Thymus (tissue), 11 donors: ENCODE measurements at regions not wholly inside any gene's neighbourhood (a gene's known extent, or its start where the extent isn't known, plus 50 kb on each side); places are given as distances from the start of the nearest gene placed in this dataset.

Experiments
- DNase-seq, 9 donors: peaks; one replicate each; pipeline ENCODE4 v3.0.0-alpha.2; 2013; ENCODE audit warnings: low spot score in 9 of 9, low read depth in 6 of 9, missing footprints in 1 of 9
- H3K27ac ChIP-seq, 2 donors: one replicate each; pipeline ENCODE4 v1.5.1; 2013; ENCODE audit warnings: control low read depth in 1 of 2, low read depth in 1 of 2, low read length in 1 of 2, mild to moderate bottlenecking in 1 of 2, moderate library complexity in 1 of 2
- H3K27me3 ChIP-seq, 2 donors: one replicate each; pipeline ENCODE4 v1.5.1; 2013; ENCODE audit warnings: low read length in 1 of 2; ENCODE audit not compliant: control insufficient read depth in 2 of 2, insufficient read depth in 1 of 2
- H3K36me3 ChIP-seq, 2 donors: one replicate each; pipeline ENCODE4 v1.5.1; 2013; ENCODE audit warnings: low read length in 1 of 2, mild to moderate bottlenecking in 1 of 2, moderate library complexity in 1 of 2; ENCODE audit not compliant: control insufficient read depth in 2 of 2, insufficient read depth in 2 of 2
- H3K4me1 ChIP-seq, 2 donors: one replicate each; pipeline ENCODE4 v1.5.1; 2013; ENCODE audit warnings: low read length in 2 of 2; ENCODE audit not compliant: control insufficient read depth in 2 of 2, insufficient read depth in 2 of 2
- H3K4me3 ChIP-seq, 2 donors: one replicate each; pipeline ENCODE4 v1.5.1; 2013; ENCODE audit warnings: low read length in 2 of 2, control low read depth in 1 of 2, mild to moderate bottlenecking in 1 of 2
- H3K9me3 ChIP-seq, 2 donors: one replicate each; pipeline ENCODE4 v1.5.1; 2013; ENCODE audit warnings: low read length in 1 of 2, mild to moderate bottlenecking in 1 of 2; ENCODE audit not compliant: control insufficient read depth in 2 of 2, insufficient read depth in 1 of 2
- WGBS: extraction: QIAGEN DNeasy Blood & Tissue Kit; methylation state at CpG from one replicate; pipeline ENCODE4 v1.1.7; 2013; 5-methylcytosine and 5-hydroxymethylcytosine counted together
- donor health status: healthy.

DNA sequence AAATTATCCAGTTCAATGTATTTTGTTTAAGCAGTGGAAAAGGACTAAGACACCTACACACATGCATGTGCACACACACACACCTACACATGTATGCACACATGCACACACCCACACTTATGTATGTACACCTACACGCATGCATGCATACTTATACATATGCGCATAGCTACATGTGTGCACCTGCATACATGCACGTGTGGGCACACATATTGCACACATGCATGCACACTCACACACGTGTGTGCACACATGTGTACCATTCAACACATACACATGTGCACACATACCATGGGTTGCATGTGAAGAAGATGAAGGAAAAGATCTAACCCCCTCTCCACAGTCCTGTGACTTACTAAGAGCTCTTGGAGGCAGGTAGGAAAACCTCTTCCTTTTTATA is 122.0 kb upstream of the MAFB start:
- H3K4me3 ChIP-seq = no peak overlapping the region
- H3K4me1 ChIP-seq = no peaks in the 10 kb centered on the region
- no peak overlapping the region for H3K27ac ChIP-seq
- no peak for DNase-seq
- no peaks in the 10 kb centered on the region for H3K36me3 ChIP-seq
- WGBS = 97% methylated on average over 4 of the region's 4 CpGs
- no peaks in the 10 kb centered on the region for H3K27me3 ChIP-seq
- no peaks in the 10 kb centered on the region for H3K9me3 ChIP-seq

DNA sequence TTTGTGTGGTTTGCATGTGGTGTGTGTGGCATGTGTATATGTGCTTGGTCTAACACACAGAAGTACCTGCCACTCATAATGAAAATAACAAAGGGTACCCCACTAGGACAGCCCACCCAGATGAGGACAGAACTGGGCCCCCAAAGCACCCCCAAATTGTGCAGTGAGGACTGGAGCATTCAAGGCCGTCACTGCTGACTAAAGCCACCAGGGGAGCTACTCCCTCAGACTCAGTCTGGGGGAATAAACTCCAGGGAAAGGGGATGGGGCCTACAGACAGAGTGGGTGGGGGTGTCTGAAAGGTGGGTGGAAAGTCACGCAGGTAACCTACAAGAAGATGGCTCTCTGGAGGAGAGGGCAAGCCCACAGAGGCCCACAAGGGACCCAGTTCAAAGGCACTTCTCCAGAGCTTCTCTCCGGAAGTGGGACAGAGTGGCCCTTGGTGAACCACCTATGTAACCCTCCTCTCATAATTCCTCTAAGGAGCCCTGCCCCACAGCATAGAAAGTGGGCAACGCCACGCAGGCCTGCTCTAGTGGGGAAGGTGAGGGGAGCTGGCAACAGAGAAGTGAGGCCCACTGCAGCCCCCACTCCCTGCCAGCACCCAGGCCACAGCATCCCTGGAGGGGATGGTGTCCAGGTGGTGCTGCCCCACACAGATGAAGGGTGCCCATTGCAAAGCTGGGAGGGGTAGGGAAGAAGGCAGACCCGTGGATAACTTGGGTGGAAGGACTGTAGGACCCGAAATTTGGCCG is 122.8 kb upstream of the MAFB start:
- Histone ChIP-seq H3K4me3 (no peak overlapping the region), H3K4me1 (no peaks in the 10 kb centered on the region), H3K9me3 (no peaks in the 10 kb centered on the region), H3K36me3 (no peaks in the 10 kb centered on the region), H3K27me3 (no peaks in the 10 kb centered on the region), H3K27ac (no peak overlapping the region)
- no peak for DNase-seq
- WGBS = 96% methylated on average over 8 of the region's 8 CpGs

DNA sequence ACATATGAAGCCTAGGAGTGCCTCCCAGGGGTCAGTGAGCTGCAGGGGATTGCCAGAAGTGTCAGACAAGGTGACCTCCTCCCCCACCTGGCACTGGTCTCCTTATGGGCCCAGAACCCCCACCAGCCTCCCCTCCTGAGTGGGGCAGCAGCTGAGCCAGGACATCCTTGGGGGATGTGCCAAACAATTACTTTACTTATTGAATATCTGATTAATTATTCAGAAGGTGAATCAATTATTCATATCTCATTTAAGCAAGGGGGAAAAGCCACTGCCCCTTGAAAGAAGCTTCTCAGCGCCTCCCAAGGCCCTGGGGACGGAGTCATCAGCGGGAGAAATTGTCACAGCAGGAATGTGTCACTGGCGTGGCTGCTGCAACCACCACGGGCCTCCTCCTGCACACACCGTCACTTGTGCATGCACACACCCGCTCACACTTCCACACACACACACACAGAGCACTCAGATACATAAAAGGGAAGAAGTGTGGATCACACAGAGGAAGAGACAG is 123.4 kb upstream of the MAFB start:
- no peak overlapping the region for H3K27ac ChIP-seq
- 96% methylated on average over 7 of the region's 7 CpGs for WGBS
- H3K36me3 ChIP-seq = no peaks in the 10 kb centered on the region
- H3K4me3 ChIP-seq = no peak overlapping the region
- H3K27me3 ChIP-seq = no peaks in the 10 kb centered on the region
- H3K9me3 ChIP-seq = no peaks in the 10 kb centered on the region
- no peak for DNase-seq
- H3K4me1 ChIP-seq = no peaks in the 10 kb centered on the region

DNA sequence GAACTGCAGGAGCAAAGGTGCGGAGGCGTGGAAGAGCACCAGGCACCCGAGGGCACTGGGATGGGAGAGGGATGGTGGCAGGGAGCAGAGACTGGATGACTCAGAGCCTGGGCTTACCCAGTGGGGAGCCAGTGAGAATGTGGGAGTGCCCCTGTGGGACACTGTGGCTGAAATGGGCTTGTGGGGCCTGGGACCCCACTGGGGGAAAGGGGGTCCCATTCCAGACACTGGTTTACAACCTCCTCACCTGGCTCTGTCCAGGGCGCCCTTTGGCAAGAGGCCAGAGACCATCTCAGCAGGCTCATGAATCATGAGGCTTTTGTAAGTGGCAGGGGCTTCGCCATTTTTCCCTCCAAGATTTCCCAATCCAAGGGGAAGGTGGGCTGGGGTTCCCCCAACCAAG is 124.0 kb upstream of the MAFB start:
- Histone ChIP-seq H3K4me1 (no peaks in the 10 kb centered on the region), H3K27ac (no peak overlapping the region), H3K36me3 (no peaks in the 10 kb centered on the region), H3K4me3 (no peak overlapping the region), H3K9me3 (no peaks in the 10 kb centered on the region), H3K27me3 (no peaks in the 10 kb centered on the region)
- no peak for DNase-seq
- WGBS = 93% methylated on average over 5 of the region's 5 CpGs

DNA sequence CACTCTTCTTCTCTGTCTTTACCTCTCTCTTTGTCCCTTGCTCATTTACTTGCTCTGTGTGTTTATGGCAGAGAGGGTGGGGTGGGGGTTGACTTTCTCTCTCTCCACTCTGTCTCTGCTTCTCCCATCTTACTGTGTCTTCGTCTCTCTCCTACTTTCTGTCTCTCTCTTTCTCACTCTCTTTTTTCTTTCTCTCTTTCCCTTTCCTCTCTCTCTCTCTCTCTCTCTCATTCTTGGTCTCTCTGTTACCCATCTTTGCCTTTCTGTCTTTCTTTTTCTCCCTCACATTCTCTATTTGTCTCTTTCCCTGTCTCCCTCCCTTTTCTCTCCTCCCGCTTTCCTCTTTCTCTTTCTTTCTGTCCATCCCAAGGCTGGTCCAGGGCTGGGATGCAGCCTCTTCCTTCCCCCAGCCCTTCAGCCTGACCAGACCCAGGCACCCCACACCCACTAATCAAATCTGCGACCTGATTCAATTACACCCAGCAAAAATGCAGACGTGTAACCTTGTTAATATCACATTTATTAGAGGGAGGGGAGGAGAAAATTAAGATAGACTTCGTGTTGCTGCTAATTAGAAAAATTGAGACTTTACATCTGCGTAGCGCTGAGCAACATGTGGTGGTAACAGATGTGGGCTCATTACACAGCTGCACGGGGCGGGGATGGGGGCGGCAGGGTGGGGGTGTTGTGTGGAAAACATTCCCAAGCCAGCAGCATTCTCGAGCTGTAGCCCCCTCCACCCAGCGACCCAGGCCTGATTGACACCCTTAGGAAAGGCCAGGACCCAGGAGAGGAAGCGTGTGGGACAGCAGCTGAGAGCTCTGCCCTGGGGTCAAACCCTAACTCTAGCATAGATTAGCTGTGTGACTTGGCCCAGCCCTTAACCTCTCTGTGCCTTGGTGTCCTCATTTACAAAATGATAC is 124.9 kb upstream of the MAFB start:
- no peaks in the 10 kb centered on the region for H3K9me3 ChIP-seq
- H3K4me3 ChIP-seq = no peak overlapping the region
- H3K27me3 ChIP-seq = no peaks in the 10 kb centered on the region
- WGBS = 88% methylated on average over 13 of the region's 13 CpGs
- H3K4me1 ChIP-seq = no peaks in the 10 kb centered on the region
- DNase-seq = no peak
- no peaks in the 10 kb centered on the region for H3K36me3 ChIP-seq
- H3K27ac ChIP-seq = no peak overlapping the region

DNA sequence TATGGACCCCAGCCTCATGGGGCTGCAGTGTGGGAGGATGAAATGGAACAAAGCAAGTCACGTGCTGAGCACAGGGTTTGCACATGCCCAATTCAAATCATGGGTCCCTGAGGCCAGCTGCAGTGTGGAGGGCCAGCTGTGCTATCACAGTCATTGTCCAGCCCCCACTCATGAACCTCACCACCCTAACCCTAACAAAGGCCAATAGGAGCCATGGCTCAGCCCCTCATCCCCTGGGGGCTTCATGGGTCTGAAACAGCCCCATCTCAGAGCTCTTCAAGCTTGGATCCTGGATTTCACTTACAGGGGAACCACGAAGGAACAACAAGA is 125.6 kb upstream of the MAFB start:
- no peaks in the 10 kb centered on the region for H3K9me3 ChIP-seq
- no peak for DNase-seq
- H3K27ac ChIP-seq = no peak overlapping the region
- WGBS = 90% methylated on average over 2 of the region's 2 CpGs
- no peak overlapping the region for H3K4me3 ChIP-seq
- H3K4me1 ChIP-seq = no peaks in the 10 kb centered on the region
- no peaks in the 10 kb centered on the region for H3K36me3 ChIP-seq
- no peaks in the 10 kb centered on the region for H3K27me3 ChIP-seq

DNA sequence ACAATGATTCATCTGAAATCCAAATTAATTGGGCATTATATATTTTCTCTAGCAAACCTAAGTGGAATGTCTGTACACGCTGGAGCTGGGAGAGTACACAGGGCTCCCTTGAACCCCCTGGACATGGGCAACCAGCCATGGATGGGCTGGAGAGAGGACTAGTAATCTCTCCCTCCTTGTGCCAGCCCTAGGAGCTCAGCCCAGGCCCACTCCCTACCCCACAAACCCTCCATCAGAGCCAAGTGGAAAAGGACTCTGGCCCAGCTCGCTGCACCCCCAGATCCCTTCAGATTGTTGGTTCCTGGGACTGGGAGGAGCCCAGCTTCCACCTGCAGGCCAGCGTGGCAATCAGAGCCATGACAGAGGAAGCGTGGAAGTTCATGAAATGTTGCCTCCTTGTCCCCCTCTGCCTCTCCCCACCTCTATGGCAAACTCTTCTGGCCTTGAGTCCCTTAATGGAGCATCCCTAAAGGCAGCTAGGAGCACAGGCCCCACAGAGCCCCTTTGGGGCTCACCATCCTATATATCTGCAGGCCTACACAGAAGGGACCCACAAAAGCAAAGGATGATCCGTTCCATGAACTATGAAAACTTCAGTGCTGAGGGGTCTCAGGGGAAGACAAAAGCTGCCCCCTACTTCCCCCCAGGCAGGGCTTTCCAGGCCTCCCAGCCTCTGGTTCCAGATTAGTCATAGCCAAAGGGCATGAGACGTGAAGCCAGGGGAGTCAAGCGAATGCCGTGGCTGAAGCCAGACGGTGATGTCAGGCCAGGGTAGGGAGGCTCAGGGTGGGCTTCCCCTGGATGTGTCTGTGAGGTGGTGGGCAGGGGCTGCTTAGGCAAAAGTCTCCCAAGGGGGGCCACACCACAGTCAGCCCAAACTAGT is 126.4 kb upstream of the MAFB start:
- Histone ChIP-seq H3K4me1 (no peaks in the 10 kb centered on the region), H3K9me3 (no peaks in the 10 kb centered on the region), H3K4me3 (no peak overlapping the region), H3K36me3 (no peaks in the 10 kb centered on the region), H3K27ac (no peak overlapping the region), H3K27me3 (no peaks in the 10 kb centered on the region)
- WGBS = 96% methylated on average over 9 of the region's 9 CpGs
- no peak for DNase-seq

DNA sequence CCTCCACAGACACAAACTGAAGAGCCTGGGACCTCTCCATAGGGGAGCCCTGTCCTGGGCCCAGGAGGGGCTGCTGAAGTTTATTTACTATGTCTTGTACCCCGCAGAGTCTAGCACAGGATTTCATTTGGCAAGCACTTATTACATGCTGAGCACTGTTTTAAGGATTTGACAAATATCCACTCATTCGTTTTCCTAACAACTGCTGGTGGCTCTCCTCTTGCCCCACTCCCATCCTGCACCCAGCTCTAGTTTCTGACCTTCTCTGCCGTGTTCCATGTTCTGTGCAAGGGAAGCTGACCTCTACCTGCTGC is 127.0 kb upstream of the MAFB start:
- no peak for DNase-seq
- H3K27me3 ChIP-seq = no peaks in the 10 kb centered on the region
- WGBS = 99% methylated on average over 3 of the region's 3 CpGs
- H3K27ac ChIP-seq = no peak overlapping the region
- no peaks in the 10 kb centered on the region for H3K4me1 ChIP-seq
- no peaks in the 10 kb centered on the region for H3K36me3 ChIP-seq
- H3K9me3 ChIP-seq = no peaks in the 10 kb centered on the region
- H3K4me3 ChIP-seq = no peak overlapping the region

DNA sequence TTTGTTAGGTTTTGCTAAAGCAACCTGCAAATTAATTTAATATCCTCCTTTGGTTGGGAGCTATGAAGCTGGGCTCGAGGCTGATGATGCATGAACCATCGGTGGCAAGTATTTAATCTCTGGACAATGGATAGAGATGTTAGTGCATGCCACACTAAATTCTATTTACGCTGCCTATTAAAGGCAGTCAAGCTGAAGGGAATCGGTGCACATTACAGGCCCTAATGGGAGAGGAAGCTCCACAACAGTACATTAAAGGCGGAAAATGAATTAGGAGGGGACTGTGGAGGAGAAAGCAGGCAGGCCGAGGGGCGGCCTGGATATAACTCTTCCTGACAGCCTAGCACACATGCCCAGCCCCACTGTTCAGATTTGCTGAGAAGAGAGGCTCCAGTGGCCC is 132.4 kb upstream of the MAFB start:
- H3K9me3 ChIP-seq = no peaks in the 10 kb centered on the region
- no peak overlapping the region for H3K27ac ChIP-seq
- no peaks in the 10 kb centered on the region for H3K36me3 ChIP-seq
- H3K27me3 ChIP-seq = no peaks in the 10 kb centered on the region
- H3K4me1 ChIP-seq = no peaks in the 10 kb centered on the region
- no peak overlapping the region for H3K4me3 ChIP-seq
- no peak for DNase-seq
- 96% methylated on average over 7 of the region's 7 CpGs for WGBS
